Adrenal gland (tissue), 5 donors: ENCODE measurements at regions not wholly inside any gene's neighbourhood (a gene's known extent, or its start where the extent isn't known, plus 50 kb on each side); places are given as distances from the start of the nearest gene placed in this dataset.

Experiments used
- CTCF ChIP-seq, 6 experiments: fragments of 450-650 bp in 4 of 6; fragments of 200-600 bp in 2 of 6; sonication (generic) in 1 of 6; IDR thresholded peaks; 1 replicate in 5 of 6; 2 replicates in 1 of 6; pipeline versions ENCODE4 v1.5.1 to v1.8.0; 2016 to 2021; ENCODE audit warnings: antibody characterized with exemption in 6 of 6, mild to moderate bottlenecking in 2 of 6, moderate library complexity in 1 of 6
- POLR2A ChIP-seq, 2 donors: fragments of 450-650 bp; IDR thresholded peaks; one replicate each; pipeline ENCODE4 v1.6.1; 2017; ENCODE audit warnings: antibody characterized with exemption in 2 of 2, mild to moderate bottlenecking in 2 of 2, moderate library complexity in 1 of 2
- donor health status: DM: no; HTN: no; CAD: no.

- TF ChIP-seq CTCF (IDR thresholded peaks at IDR 0.05) (no peak), POLR2A (IDR thresholded peaks at IDR 0.05) (peak in 1 of 2 donors; percentile 62)
Observed at GRCh38 chr9:97237951-97238889, 69.2 kb upstream of the CCDC180 start.
